Iris pigment epithelial cell (primary cell): ENCODE measurements at regions not wholly inside any gene's neighbourhood (a gene's known extent, or its start where the extent isn't known, plus 50 kb on each side); places are given as distances from the start of the nearest gene placed in this dataset.

ENCODE experiments used
- DNase-seq: peaks from one replicate; pipeline ENCODE4 v3.0.0-alpha.2; 2011; ENCODE audit warnings: low read depth

DNA sequence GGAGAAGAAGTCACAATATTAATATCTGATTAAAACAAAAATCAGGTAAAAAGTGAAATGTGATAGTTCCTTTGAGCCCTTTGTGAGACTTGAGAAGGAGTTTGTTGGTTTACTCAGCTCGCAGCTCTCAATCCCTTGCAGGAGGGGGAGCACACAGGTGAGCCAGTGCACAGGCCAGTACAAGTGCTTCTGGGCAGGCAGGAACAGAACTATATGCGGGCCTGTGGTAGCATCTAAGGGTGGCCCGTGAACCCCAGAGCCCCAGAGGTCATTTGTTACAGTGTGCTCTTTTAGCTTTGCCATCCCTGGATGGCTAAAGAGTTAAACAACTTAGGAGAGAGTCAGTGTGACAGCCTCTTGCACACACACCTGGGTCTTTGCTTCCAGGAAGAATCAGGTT, 215.3 kb upstream of the EDIL3 start:
- DNase-seq: no peak

DNA sequence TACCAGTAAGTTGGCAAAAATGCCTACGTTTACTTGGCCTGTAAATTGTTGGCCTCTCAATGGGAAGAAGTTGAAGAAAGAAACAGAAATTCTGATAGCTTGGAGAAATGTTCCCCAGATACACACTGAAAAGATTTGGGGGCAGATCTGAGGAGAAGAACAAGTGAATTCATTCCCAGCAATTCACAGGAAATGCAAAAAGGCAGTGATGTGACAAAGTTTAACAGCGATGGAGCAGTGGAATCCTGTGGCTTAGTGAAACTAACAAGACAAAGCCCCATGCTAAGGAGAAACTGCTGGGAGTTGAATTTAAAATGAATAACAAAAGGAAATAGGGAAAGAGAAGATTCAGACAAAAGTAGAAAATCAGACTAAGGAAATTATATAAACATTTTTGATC, 213.2 kb upstream of the EDIL3 start:
- DNase-seq: no peak

DNA sequence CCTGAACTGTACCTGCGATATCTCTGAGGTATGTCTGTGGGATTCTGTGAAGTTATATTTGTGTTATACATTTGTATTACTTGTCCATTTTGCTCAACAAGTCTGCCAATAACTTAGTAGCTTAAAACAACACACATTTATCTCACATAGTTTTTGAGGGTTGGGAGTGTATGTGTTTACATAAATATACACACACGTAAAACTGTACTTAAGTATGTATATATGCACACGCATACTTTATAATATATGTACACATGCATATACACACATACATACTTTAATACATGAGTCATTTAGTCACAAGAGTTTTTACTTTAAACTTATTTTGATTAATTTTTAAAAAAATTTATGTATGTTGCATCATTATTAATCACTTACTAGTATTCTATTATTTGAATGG, 205.9 kb upstream of the EDIL3 start:
- no peak for DNase-seq

- no peak for DNase-seq
Measured at GRCh38 chr5:84589926-84590325, 205.2 kb upstream of the EDIL3 start.

DNA sequence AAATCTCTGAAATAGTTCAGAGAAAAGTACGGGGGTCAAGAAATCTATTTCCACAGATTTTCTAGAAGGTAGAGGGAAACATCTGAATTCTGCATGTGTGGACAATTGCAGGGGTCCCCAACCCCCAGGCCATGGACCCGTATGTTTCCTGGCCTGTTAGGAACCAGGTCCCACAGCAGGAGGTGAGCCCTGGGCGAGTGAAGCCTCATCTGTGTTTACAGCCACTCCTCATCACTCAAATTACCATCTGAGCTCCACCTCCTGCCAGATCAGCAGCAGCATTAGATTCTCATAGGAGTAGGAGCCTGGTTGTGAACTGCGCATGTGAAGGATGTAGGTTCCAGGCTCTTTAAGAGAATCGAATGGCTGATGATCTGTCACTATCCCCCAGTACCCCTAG, 200.5 kb upstream of the EDIL3 start:
- no peak for DNase-seq

DNA sequence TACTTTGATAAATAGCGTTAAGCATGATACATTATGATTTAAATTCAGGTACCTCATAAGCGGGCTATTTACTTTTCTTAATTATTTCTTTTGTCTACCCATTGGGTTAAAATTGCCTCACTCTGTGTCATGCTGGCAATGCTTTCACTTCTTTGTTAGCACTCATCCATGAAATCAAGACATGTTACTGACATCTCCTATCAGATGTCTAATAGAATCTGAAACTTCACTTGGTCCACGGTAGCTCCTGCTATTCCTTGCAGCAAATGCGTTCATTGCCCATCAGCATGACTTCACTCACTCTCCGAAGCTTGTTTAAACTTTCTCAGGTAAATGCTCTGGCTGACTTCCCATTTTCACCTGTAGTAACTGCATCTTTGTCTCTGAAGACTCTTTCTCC, 193.5 kb upstream of the EDIL3 start:
- no peak for DNase-seq

DNA sequence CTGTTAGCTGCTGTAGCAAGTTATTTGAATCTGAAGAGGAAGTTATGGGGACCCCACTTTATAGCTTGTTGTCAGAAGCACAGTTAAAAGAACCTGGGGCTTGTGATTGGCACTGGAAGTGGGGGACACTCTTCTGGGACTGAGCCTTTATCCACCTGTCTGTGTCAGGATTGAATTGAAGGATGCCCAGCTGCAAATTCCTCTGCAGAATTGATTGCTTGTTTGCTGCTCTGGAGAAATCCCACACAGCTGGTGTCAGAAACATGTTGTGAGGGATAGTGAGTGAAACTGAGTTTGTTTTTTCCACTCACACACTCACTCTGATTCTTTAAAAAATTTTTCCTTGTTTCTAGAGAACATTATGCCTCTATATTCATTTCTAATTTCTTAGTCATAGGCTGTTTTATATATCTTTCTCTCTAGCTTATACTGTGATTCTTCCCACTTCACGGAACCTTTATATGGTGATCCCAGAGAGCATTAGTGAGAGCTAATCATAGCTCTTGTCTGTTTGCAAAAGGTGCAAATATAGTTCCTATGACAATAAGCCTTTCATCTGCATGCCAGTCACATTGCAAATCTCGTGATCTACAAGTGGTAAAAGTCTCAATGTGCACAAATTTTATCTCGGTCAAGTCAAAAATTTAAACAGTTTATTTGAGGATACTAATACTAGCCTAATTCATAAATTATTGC, 188.5 kb upstream of the EDIL3 start:
- no peak for DNase-seq

DNA sequence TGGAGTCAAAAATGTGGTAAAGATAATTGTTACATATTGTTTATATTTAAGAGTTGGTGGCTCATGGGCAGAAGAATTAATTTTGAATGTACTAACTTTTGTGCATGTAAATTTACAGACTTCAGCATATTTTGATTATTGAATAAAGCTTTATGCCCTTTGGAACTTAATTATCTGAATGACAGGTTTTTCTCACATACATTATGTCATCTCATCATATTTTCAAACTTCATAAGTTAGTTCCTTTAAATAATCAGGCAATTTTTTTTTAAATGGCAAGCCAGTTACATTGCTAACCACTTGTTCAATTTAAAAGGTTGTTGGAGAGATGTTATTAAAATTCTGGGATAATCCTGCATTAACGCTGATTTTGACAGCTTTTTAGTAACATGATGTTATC, 184.6 kb upstream of the EDIL3 start:
- DNase-seq: no peak

DNA sequence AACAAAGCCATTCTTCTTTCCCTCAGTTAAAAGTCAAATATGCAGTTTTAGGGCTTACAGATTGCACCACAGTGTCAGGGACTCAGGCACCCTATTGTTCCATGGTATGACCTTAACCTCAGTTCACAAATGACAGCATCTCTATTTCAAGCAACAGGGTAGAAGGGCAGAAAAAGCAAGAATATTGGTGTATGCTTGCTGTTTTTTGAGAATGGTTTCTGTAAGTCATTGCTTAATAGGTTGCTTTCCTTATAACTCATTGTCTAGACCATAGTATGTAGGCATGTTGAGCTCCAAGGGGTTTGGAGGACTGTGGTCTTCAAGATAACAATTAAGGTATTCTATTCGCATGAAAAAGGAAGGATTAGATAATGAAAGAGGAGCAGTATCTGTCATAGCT, 183.5 kb upstream of the EDIL3 start:
- no peak for DNase-seq

- DNase-seq: no peak
Measured at GRCh38 chr5:84565866-84566265, 181.2 kb upstream of the EDIL3 start.

DNA sequence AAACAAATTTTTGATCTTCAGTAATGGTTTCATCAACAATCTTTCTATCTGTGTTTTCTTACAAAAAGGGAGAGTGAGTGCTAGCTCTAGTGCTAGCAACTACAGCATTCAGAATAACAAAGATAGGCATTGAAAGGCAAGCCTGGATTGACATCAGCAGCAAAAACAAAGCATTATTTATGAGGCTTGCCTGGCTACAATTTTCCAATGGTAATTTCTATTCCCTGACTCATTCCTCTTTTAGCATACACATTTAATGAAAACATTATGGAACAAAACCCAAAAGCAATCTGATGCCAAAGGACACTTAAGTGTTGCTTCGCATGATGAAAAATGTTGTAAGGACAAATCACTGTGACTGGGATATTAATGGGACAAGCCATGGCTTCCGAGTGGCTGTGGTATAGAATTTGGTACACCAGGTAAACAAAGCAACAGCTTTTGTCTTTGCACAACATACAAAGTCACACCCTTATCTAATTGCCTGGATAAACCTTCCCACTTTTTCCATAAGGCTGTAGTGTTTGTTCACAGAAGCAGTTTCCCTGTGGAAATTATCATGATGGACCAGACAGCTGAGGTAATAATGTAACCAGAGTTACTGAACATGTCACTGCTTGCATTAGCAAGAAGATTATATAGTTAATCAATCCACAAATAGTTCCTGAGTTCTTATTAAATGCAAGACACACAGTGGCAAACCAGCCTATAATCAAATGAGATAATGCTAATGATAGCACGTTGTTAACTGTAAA, 179.8 kb upstream of the EDIL3 start:
- DNase-seq: peak; percentile 2

- DNase-seq: no peak
Measured at GRCh38 chr5:84550222-84550621, 165.5 kb upstream of the EDIL3 start.

- peak; percentile 5 for DNase-seq
Measured at GRCh38 chr5:84549054-84549453, 164.4 kb upstream of the EDIL3 start.

DNA sequence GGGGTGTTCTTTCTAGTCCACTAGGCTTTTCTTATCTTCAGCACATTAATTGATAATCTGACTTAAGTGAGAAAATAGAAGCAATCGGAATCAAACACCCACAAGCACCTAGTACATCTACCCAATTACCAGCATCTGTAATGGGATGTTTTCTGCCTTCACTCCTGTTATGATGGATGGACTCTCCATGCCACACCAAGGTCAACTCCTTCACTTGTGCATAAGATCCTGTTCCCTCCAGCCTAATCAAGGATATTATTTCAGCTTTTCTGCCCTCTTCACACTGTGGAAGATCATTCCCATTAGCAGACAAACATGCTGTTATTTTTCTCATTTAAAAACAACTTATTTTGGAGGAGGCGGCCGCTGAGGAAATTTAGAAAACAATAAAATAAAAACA, 162.0 kb upstream of the EDIL3 start:
- DNase-seq: no peak

GRCh38 chr5:84536797-84537196, 152.1 kb upstream of the EDIL3 start:
- no peak for DNase-seq

- DNase-seq: peak; percentile 22
Measured at GRCh38 chr5:84535281-84535680, 150.6 kb upstream of the EDIL3 start.

GRCh38 chr5:84524491-84524890, 139.8 kb upstream of the EDIL3 start:
- peak; percentile 39 for DNase-seq

- no peak for DNase-seq
Measured at GRCh38 chr5:84518862-84519261, 134.2 kb upstream of the EDIL3 start.

- no peak for DNase-seq
Measured at GRCh38 chr5:84518370-84518769, 133.7 kb upstream of the EDIL3 start.

DNA sequence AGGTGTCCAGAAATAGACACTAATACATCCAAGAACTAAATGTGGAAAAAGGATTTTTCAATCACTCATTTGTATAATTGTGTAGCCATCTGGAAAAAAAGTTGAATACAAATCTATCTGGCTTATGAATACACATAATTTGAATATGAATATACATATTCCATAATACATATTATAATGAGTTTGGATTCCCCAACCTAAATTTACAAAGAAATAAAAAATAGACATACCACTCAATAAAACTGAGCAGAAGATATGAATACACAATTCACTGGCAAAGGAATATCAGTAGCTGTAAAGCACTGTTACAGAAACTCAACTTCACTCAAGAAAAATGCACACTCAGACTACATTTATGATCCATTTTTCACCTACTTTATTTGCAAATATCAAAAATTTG, 121.9 kb upstream of the EDIL3 start:
- no peak for DNase-seq

DNA sequence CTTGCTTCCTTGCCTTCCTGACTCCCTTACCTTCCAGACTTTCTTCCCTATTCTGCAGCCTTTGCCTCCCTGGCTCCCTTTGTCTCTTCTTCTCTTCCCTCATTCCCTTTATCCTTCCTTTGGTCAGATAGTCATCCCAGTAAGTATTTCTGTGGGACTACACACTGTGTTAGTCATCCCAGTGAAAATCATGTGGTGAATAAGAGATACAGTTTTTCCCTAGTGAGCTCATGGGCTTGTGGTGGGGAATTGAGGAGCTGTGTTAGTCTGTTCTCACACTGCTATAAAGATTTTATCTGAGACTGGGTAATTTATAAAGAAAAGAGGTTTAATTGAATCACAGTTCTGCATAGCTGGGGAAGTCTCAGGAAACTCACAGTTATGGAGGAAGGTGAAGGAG, 109.8 kb upstream of the EDIL3 start:
- DNase-seq: peak; percentile 81

GRCh38 chr5:84487963-84488362, 103.3 kb upstream of the EDIL3 start:
- DNase-seq: peak; percentile 88

DNA sequence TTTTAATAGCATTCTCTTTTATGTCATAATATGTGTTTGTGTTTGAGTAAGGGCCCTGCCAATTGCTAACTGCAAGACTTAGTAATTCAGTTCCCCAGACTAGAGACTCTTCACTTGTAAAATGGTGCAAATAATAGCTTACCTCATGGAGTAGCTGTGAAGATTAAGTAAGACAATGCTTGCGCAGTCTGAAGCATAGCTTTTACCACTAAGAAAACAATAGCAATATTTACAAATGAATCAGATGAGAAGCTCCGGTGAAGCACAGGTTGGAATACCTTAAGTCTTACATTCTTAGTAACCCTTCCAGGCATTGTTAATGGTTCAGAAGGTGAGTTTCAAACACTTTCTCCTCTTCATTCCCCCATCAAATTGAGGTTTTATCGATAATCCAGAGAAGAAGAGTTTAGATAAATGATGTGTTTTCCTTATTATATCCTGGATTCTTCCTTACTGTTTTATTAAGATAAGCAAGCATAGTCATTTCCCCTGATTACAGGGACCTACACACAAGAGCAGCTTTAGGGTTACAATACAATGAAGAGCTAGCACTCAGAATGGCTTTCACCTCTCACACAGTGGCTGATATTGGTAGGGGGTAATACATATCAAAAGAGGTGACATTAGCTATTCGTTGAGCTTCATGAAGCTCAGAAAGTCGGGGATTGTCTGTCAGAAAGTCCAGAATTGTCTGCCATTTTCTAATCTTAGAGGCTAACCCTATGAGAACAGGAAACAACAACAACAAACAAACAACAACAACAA, 96.4 kb upstream of the EDIL3 start:
- DNase-seq: no peak
